SU-DHL-6 (cell line): ENCODE measurements at regions not wholly inside any gene's neighbourhood (a gene's known extent, or its start where the extent isn't known, plus 50 kb on each side); places are given as distances from the start of the nearest gene placed in this dataset.

ENCODE experiments used
- H2AFZ ChIP-seq: fragments of 200-600 bp; sonication (generic); 2 replicates; pipeline ENCODE4 v1.6.1; 2014; ENCODE audit warnings: low read depth, mild to moderate bottlenecking, moderate library complexity, mixed read lengths, antibody characterized with exemption, low read length; ENCODE audit not compliant: severe bottlenecking
- H3F3A ChIP-seq: fragments of 200-600 bp; shearing (Covaris generic); 2 replicates; pipeline ENCODE4 v1.6.0; 2016; ENCODE audit warnings: antibody characterized with exemption, mild to moderate bottlenecking; ENCODE audit not compliant: insufficient read depth
- H3K27ac ChIP-seq: fragments of 200-600 bp; sonication (generic); 2 replicates; pipeline ENCODE4 v1.5.1; 2016; ENCODE audit warnings: low read depth, mild to moderate bottlenecking, low read length, moderate library complexity, mixed read lengths
- H3K27me3 ChIP-seq: fragments of 200-600 bp; sonication (generic), shearing (Covaris generic); 2 replicates; pipeline ENCODE4 v1.6.0; 2014; ENCODE audit warnings: mild to moderate bottlenecking, low read length
- H3K36me3 ChIP-seq: fragments of 200-600 bp; sonication (generic); 2 replicates; pipeline ENCODE4 v1.6.1; 2014; ENCODE audit warnings: mild to moderate bottlenecking, low read length, mixed read lengths
- H3K4me2 ChIP-seq: fragments of 300-600, 200-600 bp; shearing (Covaris generic), sonication (generic); 2 replicates; pipeline ENCODE4 v1.6.0; 2014; ENCODE audit warnings: low read length, low read depth, mild to moderate bottlenecking; ENCODE audit not compliant: poor library complexity, severe bottlenecking
- H3K4me3 ChIP-seq: fragments of 200-600 bp; sonication (generic); 2 replicates; pipeline ENCODE4 v1.5.1; 2014; ENCODE audit warnings: antibody characterized with exemption, low read length, mild to moderate bottlenecking, mixed read lengths; ENCODE audit not compliant: insufficient read depth, poor library complexity, severe bottlenecking
- H3K79me2 ChIP-seq: fragments of 200-600 bp; sonication (generic); 2 replicates; pipeline ENCODE4 v1.6.1; 2014; ENCODE audit warnings: mild to moderate bottlenecking, low read length, moderate library complexity; ENCODE audit not compliant: insufficient read depth
- H3K9ac ChIP-seq: fragments of 200-600 bp; sonication (generic); 2 replicates; pipeline ENCODE4 v1.7.0; 2014; ENCODE audit warnings: mild to moderate bottlenecking, low read length
- H3K9me2 ChIP-seq: fragments of 200-600 bp; sonication (generic); replicated peaks from 2 replicates; pipeline ENCODE4 v1.6.1; 2014; ENCODE audit warnings: low read length; ENCODE audit not compliant: insufficient read depth
- H3K9me3 ChIP-seq: fragments of 200-600 bp; sonication (generic); 2 replicates; pipeline ENCODE4 v1.6.1; 2014; ENCODE audit warnings: low read length, mixed read lengths; ENCODE audit not compliant: insufficient read depth
- H4K20me1 ChIP-seq: fragments of 200-600 bp; sonication (generic); 2 replicates; pipeline ENCODE4 v1.6.1; 2014; ENCODE audit warnings: low read depth, mild to moderate bottlenecking, antibody characterized with exemption, low read length, moderate library complexity, mixed read lengths
- EZH2phosphoT487 ChIP-seq: fragments of 200-600 bp; sonication (generic), shearing (Covaris generic); conservative IDR thresholded peaks from 2 replicates; pipeline ENCODE4 v1.6.1; 2018; ENCODE audit warnings: mild to moderate bottlenecking, antibody characterized with exemption, low read length, moderate library complexity, mixed read lengths
- TF ChIP-seq, protein P1 (sequence below): fragments of 200-600 bp; sonication (generic); IDR thresholded peaks from one replicate; pipeline ENCODE4 v1.5.1; 2017; ENCODE audit warnings: antibody characterized with exemption, mild to moderate bottlenecking, low read length, moderate library complexity; ENCODE audit not compliant: insufficient read depth, poor library complexity, severe bottlenecking

DNA sequence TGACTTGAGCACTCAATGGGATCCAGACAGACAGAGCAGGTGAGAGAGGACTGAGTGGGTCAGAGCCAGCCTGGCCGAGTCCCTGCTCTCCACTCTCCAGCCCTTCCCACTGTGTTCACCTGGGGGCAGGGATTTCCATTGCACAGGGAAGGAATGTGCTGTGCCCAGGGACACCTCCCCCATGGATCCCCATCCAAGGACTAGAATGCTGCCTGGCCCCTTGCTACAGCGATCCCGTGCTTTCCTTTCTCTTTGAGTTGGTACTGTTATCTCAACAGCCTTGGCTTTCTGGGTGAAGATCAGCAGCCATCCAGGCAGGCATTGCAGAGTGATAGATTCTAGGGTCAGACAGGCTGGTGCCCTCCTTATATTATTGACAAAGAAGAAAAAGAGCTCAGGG lies 60.3 kb upstream of the DLK1 start:
- H3K9me3 ChIP-seq: no peaks in the 10 kb centered on the region
- no peak overlapping the region for H3K4me2 ChIP-seq
- H3K9me2 ChIP-seq: no peaks in the 10 kb centered on the region
- H4K20me1 ChIP-seq: no peaks in the 10 kb centered on the region
- H2AFZ ChIP-seq: no peak overlapping the region
- no peaks in the 10 kb centered on the region for H3F3A ChIP-seq
- H3K79me2 ChIP-seq: no peaks in the 10 kb centered on the region
- no peaks in the 10 kb centered on the region for H3K27me3 ChIP-seq
- H3K4me3 ChIP-seq: no peak overlapping the region
- no peak overlapping the region for H3K9ac ChIP-seq
- H3K36me3 ChIP-seq: no peaks in the 10 kb centered on the region
- no peak overlapping the region for H3K27ac ChIP-seq
- TF ChIP-seq, protein P1, sequence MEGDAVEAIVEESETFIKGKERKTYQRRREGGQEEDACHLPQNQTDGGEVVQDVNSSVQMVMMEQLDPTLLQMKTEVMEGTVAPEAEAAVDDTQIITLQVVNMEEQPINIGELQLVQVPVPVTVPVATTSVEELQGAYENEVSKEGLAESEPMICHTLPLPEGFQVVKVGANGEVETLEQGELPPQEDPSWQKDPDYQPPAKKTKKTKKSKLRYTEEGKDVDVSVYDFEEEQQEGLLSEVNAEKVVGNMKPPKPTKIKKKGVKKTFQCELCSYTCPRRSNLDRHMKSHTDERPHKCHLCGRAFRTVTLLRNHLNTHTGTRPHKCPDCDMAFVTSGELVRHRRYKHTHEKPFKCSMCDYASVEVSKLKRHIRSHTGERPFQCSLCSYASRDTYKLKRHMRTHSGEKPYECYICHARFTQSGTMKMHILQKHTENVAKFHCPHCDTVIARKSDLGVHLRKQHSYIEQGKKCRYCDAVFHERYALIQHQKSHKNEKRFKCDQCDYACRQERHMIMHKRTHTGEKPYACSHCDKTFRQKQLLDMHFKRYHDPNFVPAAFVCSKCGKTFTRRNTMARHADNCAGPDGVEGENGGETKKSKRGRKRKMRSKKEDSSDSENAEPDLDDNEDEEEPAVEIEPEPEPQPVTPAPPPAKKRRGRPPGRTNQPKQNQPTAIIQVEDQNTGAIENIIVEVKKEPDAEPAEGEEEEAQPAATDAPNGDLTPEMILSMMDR: no peak
- TF ChIP-seq EZH2phosphoT487: no peak

- Histone ChIP-seq H3K27me3 (no peaks in the 10 kb centered on the region), H4K20me1 (no peaks in the 10 kb centered on the region), H3K4me3 (no peak overlapping the region), H3K9ac (no peak overlapping the region), H3K9me2 (no peaks in the 10 kb centered on the region), H3K79me2 (no peaks in the 10 kb centered on the region), H2AFZ (no peak overlapping the region), H3K4me2 (no peak overlapping the region), H3K27ac (no peak overlapping the region), H3K9me3 (no peaks in the 10 kb centered on the region), H3K36me3 (no peaks in the 10 kb centered on the region), H3F3A (no peaks in the 10 kb centered on the region)
- TF ChIP-seq, protein P1: no peak
- TF ChIP-seq EZH2phosphoT487: no peak
Observed at GRCh38 chr14:100666851-100667250, 59.8 kb upstream of the DLK1 start.

GRCh38 chr14:100667656-100668055 lies 59.0 kb upstream of the DLK1 start:
- Histone ChIP-seq H3K4me3 (no peak overlapping the region), H3K4me2 (no peak overlapping the region), H3K36me3 (no peaks in the 10 kb centered on the region), H3K79me2 (no peaks in the 10 kb centered on the region), H3K9ac (no peak overlapping the region), H4K20me1 (no peaks in the 10 kb centered on the region), H3K9me3 (no peaks in the 10 kb centered on the region), H3K27ac (no peak overlapping the region), H3K9me2 (no peaks in the 10 kb centered on the region), H3F3A (no peaks in the 10 kb centered on the region), H3K27me3 (no peaks in the 10 kb centered on the region), H2AFZ (no peak overlapping the region)
- no peak for TF ChIP-seq EZH2phosphoT487
- TF ChIP-seq, protein P1: no peak
